Transverse colon (tissue), 4 donors: ENCODE measurements at regions not wholly inside any gene's neighbourhood (a gene's known extent, or its start where the extent isn't known, plus 50 kb on each side); places are given as distances from the start of the nearest gene placed in this dataset.

Experiments
- DNase-seq: peaks from one replicate; pipeline ENCODE4 v3.0.0-alpha.2; 2019
- H3K27ac ChIP-seq, 4 donors: fragments of 200-600 bp; sonication (generic); 2 replicates each; pipeline ENCODE4 v1.5.1; 2016 to 2018; ENCODE audit warnings: inconsistent platforms in 4 of 4
- H3K27me3 ChIP-seq: fragments of 200-600 bp; sonication (generic); 2 replicates; pipeline ENCODE4 v1.5.1; 2017; ENCODE audit warnings: inconsistent platforms
- H3K36me3 ChIP-seq, 4 donors: fragments of 200-600 bp; sonication (generic); 2 replicates each; pipeline ENCODE4 v1.5.1; 2017 to 2019; ENCODE audit warnings: inconsistent platforms in 4 of 4
- H3K4me1 ChIP-seq, 4 donors: fragments of 200-600 bp; sonication (generic); 2 replicates each; pipeline ENCODE4 v1.5.1; 2017 to 2020; ENCODE audit warnings: inconsistent platforms in 4 of 4
- H3K4me3 ChIP-seq, 4 donors: fragments of 200-600 bp; sonication (generic); 1 replicate in 1 of 4; 2 replicates in 3 of 4; pipeline versions ENCODE4 v1.5.1 to v1.6.1; 2017 to 2019; ENCODE audit warnings: inconsistent platforms in 4 of 4
- H3K9me3 ChIP-seq, 2 donors: fragments of 200-600 bp; sonication (generic); 2 replicates each; pipeline ENCODE4 v1.5.1; 2017 to 2019; ENCODE audit warnings: inconsistent platforms in 2 of 2
- CTCF ChIP-seq, 5 experiments: fragments of 200-600 bp in 3 of 5; fragments of 450-650 bp in 2 of 5; sonication (generic) in 3 of 5; IDR thresholded peaks; 1 replicate in 2 of 5; 2 replicates in 3 of 5; pipeline ENCODE4 v1.5.1; 2016 to 2017; ENCODE audit warnings: antibody characterized with exemption in 5 of 5, inconsistent platforms in 3 of 5, mild to moderate bottlenecking in 2 of 5, moderate library complexity in 1 of 5
- EP300 ChIP-seq: sonication (generic); formaldehyde crosslinking; IDR thresholded peaks from one replicate; pipeline ENCODE4 v1.6.1; 2017; ENCODE audit warnings: antibody characterized with exemption, low read depth
- POLR2A ChIP-seq: fragments of 450-650 bp; IDR thresholded peaks from one replicate; pipeline ENCODE4 v1.6.1; 2016; ENCODE audit warnings: antibody characterized with exemption, mild to moderate bottlenecking, moderate library complexity
- POLR2AphosphoS5 ChIP-seq, 3 donors: sonication (generic); formaldehyde crosslinking; IDR thresholded peaks; one replicate each; pipeline ENCODE4 v1.6.1; 2016; ENCODE audit warnings: antibody characterized with exemption in 3 of 3
- WGBS, 2 donors: methylation state at CpG; one replicate each; pipeline ENCODE4 v1.1.5; 2018; ENCODE audit warnings: low coverage in 1 of 2; 5-methylcytosine and 5-hydroxymethylcytosine counted together
- in situ Hi-C, 4 donors: fragments of 200-750 bp; cut with MboI; loops; one replicate each; pipeline versions ENCODE4 v1.15.0 to v1.15.1; 2017; ENCODE audit warnings: low sequenced_read_pairs in 3 of 4, low pct_ligation_motif_present in 1 of 4, low pct_unique_long_range_greater_than_20kb in 1 of 4
- intact Hi-C: fragments of 100-400 bp; cut with DNase I; formaldehyde crosslinking; loops from one replicate; pipeline ENCODE4 v1.15.1; 2023; ENCODE audit warnings: low total_unique reads

DNA sequence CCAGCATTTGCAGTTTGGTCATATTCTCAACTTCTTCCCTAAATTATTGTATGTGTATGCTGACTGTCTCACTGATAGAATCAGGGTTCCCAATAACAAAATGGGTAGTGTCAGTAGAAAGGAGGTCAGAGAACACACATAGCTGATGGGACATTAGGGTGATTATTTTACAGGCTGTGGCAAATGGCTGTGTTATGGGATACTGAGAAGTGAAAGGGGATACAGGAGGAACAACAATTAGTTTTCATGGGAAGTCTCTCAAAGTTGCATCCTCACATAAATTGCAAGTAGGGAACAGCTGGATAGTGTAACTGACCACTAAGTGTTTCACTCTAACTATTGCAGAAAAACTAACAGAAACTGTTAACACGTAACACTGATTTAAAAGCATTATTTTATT lies 1199.3 kb downstream of the PCDH17 start:
- TF ChIP-seq EP300: no peak
- no peak for TF ChIP-seq POLR2AphosphoS5 (IDR thresholded peaks at IDR 0.05)
- intact Hi-C loops (no loop called here), in situ Hi-C loops (no loop called here)
- H3K27ac ChIP-seq: no peak overlapping the region
- WGBS, 2 donors: 27 to 32% methylated on average over 1 of the region's 1 CpG
- DNase-seq: no peak
- no peaks in the 10 kb centered on the region for H3K36me3 ChIP-seq
- H3K4me3 ChIP-seq: no peak overlapping the region
- H3K9me3 ChIP-seq: peaks cover 0 to 5% of the 10 kb centered on the region in 2 donors
- no peaks in the 10 kb centered on the region for H3K27me3 ChIP-seq
- H3K4me1 ChIP-seq: no peaks in the 10 kb centered on the region

- WGBS, 2 donors: 87 to 89% methylated on average over 1 of the region's 1 CpG
- TF ChIP-seq POLR2AphosphoS5 (IDR thresholded peaks at IDR 0.05): no peak
- TF ChIP-seq CTCF (IDR thresholded peaks at IDR 0.05): no peak
- no peak for TF ChIP-seq EP300
- in situ Hi-C loops: no loop called here
Observed at GRCh38 chr13:58838615-58839014, 1207.1 kb downstream of the PCDH17 start.

GRCh38 chr13:58843071-58843470 lies 1211.5 kb downstream of the PCDH17 start:
- Histone ChIP-seq H3K4me3 (no peak overlapping the region), H3K9me3 (peaks cover 4 to 6% of the 10 kb centered on the region in 2 donors), H3K36me3 (no peaks in the 10 kb centered on the region), H3K4me1 (no peaks in the 10 kb centered on the region), H3K27me3 (no peaks in the 10 kb centered on the region), H3K27ac (no peak overlapping the region)
- DNase-seq: no peak
- intact Hi-C loops (no loop called here), in situ Hi-C loops (no loop called here)
- no peak for TF ChIP-seq POLR2A
- TF ChIP-seq EP300: no peak
- TF ChIP-seq POLR2AphosphoS5 (IDR thresholded peaks at IDR 0.05): no peak
- no peak for TF ChIP-seq CTCF (IDR thresholded peaks at IDR 0.05)
- WGBS, 2 donors: 87% methylated on average over 6 of the region's 6 CpGs; no CpG with 5 or more reads in 1 of the 2 donors

More at GRCh38 chr13:58838615-58839014, 1207.1 kb downstream of the PCDH17 start:
- no peak for DNase-seq
- Histone ChIP-seq H3K4me1 (no peaks in the 10 kb centered on the region), H3K27me3 (no peaks in the 10 kb centered on the region), H3K36me3 (no peaks in the 10 kb centered on the region), H3K4me3 (no peak overlapping the region), H3K9me3 (no peaks in the 10 kb centered on the region), H3K27ac (no peak overlapping the region)
- intact Hi-C loops: no loop called here

- Histone ChIP-seq H3K4me3 (no peak overlapping the region), H3K27ac (no peak overlapping the region), H3K4me1 (no peaks in the 10 kb centered on the region), H3K27me3 (no peaks in the 10 kb centered on the region), H3K36me3 (no peaks in the 10 kb centered on the region), H3K9me3 (peaks cover 4 to 6% of the 10 kb centered on the region in 2 donors)
- TF ChIP-seq POLR2A (no peak), POLR2AphosphoS5 (IDR thresholded peaks at IDR 0.05) (no peak), EP300 (no peak), CTCF (IDR thresholded peaks at IDR 0.05) (no peak)
- intact Hi-C loops: no loop called here
- in situ Hi-C loops: no loop called here
- DNase-seq: no peak
- 90% methylated on average over 6 of the region's 6 CpGs; no CpG with 5 or more reads in 1 of the 2 donors for WGBS, 2 donors
Observed at GRCh38 chr13:58843567-58843966, 1212.0 kb downstream of the PCDH17 start.

GRCh38 chr13:58850161-58850560 lies 1218.6 kb downstream of the PCDH17 start:
- no peak for DNase-seq
- in situ Hi-C loops: no loop called here

More at GRCh38 chr13:58850161-58850560, 1218.6 kb downstream of the PCDH17 start:
- no peaks in the 10 kb centered on the region for H3K36me3 ChIP-seq
- H3K9me3 ChIP-seq: peaks cover 2 to 4% of the 10 kb centered on the region in 2 donors
- no peaks in the 10 kb centered on the region for H3K4me1 ChIP-seq
- TF ChIP-seq POLR2A (no peak), CTCF (IDR thresholded peaks at IDR 0.05) (no peak), EP300 (no peak)
- H3K27ac ChIP-seq: no peak overlapping the region
- H3K4me3 ChIP-seq: no peak overlapping the region
- intact Hi-C loops: no loop called here
- H3K27me3 ChIP-seq: no peaks in the 10 kb centered on the region
